GM10266 (cell line): ENCODE measurements at regions not wholly inside any gene's neighbourhood (a gene's known extent, or its start where the extent isn't known, plus 50 kb on each side); places are given as distances from the start of the nearest gene placed in this dataset.

Experiments
- DNase-seq: peaks from one replicate; pipeline ENCODE4 v3.0.0; 2012; ENCODE audit errors: extremely low spot score
- TF ChIP-seq, protein P1 (sequence below): IDR thresholded peaks from 2 replicates; pipeline ENCODE4 v1.5.1; 2012; ENCODE audit warnings: mild to moderate bottlenecking, low read depth; ENCODE audit not compliant: control insufficient read depth, insufficient read depth; ENCODE audit errors: missing control alignments

- no peak for DNase-seq
- TF ChIP-seq, protein P1, sequence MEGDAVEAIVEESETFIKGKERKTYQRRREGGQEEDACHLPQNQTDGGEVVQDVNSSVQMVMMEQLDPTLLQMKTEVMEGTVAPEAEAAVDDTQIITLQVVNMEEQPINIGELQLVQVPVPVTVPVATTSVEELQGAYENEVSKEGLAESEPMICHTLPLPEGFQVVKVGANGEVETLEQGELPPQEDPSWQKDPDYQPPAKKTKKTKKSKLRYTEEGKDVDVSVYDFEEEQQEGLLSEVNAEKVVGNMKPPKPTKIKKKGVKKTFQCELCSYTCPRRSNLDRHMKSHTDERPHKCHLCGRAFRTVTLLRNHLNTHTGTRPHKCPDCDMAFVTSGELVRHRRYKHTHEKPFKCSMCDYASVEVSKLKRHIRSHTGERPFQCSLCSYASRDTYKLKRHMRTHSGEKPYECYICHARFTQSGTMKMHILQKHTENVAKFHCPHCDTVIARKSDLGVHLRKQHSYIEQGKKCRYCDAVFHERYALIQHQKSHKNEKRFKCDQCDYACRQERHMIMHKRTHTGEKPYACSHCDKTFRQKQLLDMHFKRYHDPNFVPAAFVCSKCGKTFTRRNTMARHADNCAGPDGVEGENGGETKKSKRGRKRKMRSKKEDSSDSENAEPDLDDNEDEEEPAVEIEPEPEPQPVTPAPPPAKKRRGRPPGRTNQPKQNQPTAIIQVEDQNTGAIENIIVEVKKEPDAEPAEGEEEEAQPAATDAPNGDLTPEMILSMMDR: no peak
Measured at GRCh38 chr3:148162132-148162531, 535.6 kb upstream of the AGTR1 start.

DNA sequence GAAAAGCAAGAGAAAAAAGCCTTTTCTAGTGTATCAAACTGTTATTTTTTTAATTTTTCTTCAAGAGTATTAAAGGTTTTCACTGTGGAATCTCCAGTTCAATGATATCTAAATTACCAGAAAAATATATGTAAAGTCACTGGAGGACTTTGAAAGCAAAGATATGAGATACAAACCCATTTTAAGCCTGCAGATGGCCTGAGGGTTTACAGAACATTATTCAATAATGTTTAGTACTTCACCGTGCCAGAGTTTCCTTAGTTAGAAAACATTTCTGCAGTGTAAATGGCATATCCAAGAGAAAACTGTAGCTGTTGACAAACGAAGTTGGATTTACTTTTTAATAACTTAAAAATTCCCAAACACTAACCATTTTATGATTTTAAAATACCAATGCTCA is 529.4 kb upstream of the AGTR1 start:
- DNase-seq: no peak
- TF ChIP-seq, protein P1: no peak

DNA sequence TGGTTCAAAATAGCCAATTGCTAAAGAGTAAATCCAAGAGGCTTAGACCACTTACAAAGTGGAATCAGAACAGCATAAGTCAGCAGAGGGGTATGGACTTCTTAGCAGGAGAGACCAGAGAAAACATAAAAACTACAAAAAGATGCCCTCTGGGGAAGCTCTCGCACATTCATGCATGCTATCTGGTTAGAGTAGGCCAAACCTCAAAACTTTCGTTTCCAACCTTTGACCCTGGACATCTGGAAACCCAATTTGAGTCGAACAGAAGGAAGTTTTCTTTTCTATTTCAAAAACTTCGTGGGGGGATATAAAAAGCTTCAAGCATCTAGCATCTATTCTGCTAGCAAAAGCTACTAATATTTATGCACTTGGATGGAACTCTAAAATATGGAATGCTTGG is 523.9 kb upstream of the AGTR1 start:
- TF ChIP-seq, protein P1: no peak
- no peak for DNase-seq

GRCh38 chr3:148175214-148175613 is 522.5 kb upstream of the AGTR1 start:
- DNase-seq: no peak
- TF ChIP-seq, protein P1: no peak

DNA sequence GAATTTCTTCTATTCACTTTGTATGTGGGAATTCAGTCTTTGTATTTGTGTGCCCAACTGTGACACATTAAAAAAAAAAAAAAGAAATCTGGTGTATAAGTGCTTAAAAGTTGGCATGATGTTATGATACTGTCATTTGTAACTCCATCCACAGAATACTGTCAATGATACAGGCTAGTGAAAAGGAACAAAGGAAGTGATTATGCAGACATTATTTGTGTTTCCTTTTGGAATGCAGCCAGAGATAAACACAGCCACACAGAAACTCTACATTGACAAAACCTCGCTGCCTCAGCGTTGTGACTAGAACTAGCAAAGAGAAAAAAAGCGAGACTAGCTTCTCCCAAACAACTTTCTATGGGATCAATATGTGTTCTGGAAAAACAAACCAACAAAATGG is 519.2 kb upstream of the AGTR1 start:
- TF ChIP-seq, protein P1: no peak
- DNase-seq: no peak

DNA sequence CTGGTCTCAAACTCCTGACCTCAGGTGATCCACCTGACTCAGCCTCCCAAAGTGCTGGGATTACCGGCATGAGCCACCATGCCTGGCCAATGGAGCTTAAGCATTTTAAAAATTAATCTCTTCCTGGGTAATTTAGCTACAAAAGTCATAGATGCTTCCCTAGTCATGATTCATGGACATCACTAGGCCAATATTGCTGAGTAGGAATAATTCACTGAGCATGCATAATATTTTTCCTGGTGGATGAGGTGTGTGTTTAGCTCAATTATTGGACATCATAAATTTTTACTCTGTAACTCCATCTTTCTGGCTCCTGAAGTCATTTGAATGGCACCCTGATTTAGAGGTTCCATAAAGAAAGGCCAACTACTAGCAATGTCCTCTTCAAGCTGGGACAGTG is 512.9 kb upstream of the AGTR1 start:
- TF ChIP-seq, protein P1: no peak
- no peak for DNase-seq

DNA sequence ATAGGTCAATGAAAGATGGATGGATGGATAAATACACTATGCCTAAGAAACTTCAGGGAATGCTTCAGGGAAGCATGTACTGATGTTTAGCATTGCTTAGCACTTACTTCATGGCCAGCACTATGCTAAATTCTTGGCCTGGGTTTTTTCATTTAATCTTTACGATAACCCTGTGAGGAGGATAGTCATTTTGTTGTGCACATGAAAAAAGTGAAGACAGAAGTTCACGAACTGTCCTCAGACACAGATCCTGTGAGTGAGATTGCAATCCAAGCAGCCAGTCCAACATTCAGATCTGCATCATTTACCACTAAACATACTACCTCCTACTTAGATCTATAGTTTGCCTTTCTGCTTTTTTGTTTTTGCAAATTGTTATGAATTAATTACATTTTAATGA is 510.8 kb upstream of the AGTR1 start:
- TF ChIP-seq, protein P1: no peak
- no peak for DNase-seq
